Heart right ventricle (tissue), 16 donors: ENCODE measurements at regions not wholly inside any gene's neighbourhood (a gene's known extent, or its start where the extent isn't known, plus 50 kb on each side); places are given as distances from the start of the nearest gene placed in this dataset.

ENCODE experiments used
- ATAC-seq, 8 donors: fragments of 200-7000 bp; cut with Tn5 transposase; one replicate each; pipeline ENCODE4 v1.9.1; 2020; ENCODE audit warnings: mild to moderate bottlenecking in 8 of 8, moderate library complexity in 8 of 8, moderate number of reproducible peaks in 1 of 8
- DNase-seq, 2 donors: peaks; one replicate each; pipeline ENCODE4 v3.0.0-alpha.2; 2020
- H3K27ac ChIP-seq, 10 donors: fragments of 200-600 bp; sonication (generic) in 2 of 10; one replicate each; pipeline versions ENCODE4 v1.5.0 to v1.8.0; 2020 to 2022; ENCODE audit warnings: mild to moderate bottlenecking in 3 of 10
- H3K27me3 ChIP-seq, 7 donors: fragments of 200-600 bp; one replicate each; pipeline ENCODE4 v1.8.0; 2021 to 2022; ENCODE audit warnings: mild to moderate bottlenecking in 2 of 7
- H3K36me3 ChIP-seq, 9 donors: fragments of 200-600 bp; sonication (generic) in 1 of 9; one replicate each; pipeline versions ENCODE4 v1.5.0 to v1.8.0; 2020 to 2022; ENCODE audit warnings: mild to moderate bottlenecking in 2 of 9
- H3K4me1 ChIP-seq, 9 donors: fragments of 200-600 bp; sonication (generic) in 1 of 9; one replicate each; pipeline versions ENCODE4 v1.5.0 to v1.8.0; 2020 to 2022; ENCODE audit warnings: mild to moderate bottlenecking in 4 of 9
- H3K4me3 ChIP-seq, 10 donors: fragments of 200-600 bp; sonication (generic) in 2 of 10; one replicate each; pipeline versions ENCODE4 v1.5.0 to v1.8.0; 2020 to 2022; ENCODE audit warnings: mild to moderate bottlenecking in 7 of 10, moderate library complexity in 2 of 10
- H3K9me3 ChIP-seq, 11 donors: fragments of 200-600 bp in 10 of 11; sonication (generic) in 2 of 11; one replicate each; pipeline versions ENCODE4 v1.5.0 to v1.8.0; 2013 to 2022; ENCODE audit warnings: mild to moderate bottlenecking in 2 of 11, control low read depth in 1 of 11, moderate library complexity in 1 of 11
- WGBS, 2 donors: extraction: QIAGEN DNeasy Blood & Tissue Kit; methylation state at CpG; one replicate each; pipeline ENCODE4 v1.1.7; 2013; ENCODE audit warnings: inconsistent platforms in 1 of 2; 5-methylcytosine and 5-hydroxymethylcytosine counted together
- intact Hi-C, 10 donors: fragments of 100-400 bp; cut with DNase I; formaldehyde crosslinking; loops; one replicate each; pipeline versions ENCODE4 v1.11.1 to v1.14.2; 2022
- TF ChIP-seq, protein P1 (sequence below), 9 donors: fragments of 200-600 bp; sonication (generic) in 2 of 9; IDR thresholded peaks; one replicate each; pipeline versions ENCODE4 v1.5.0 to v1.8.0; 2021 to 2022; ENCODE audit warnings: antibody characterized with exemption in 9 of 9, mild to moderate bottlenecking in 5 of 9, moderate library complexity in 1 of 9
- donor health status: Arrhythmogenic right ventricular cardiomyopathy.
- donor health status: ischemic (EF 13 %, LVEDD 7.1; RV severe dilation, severe dysfunction).
- donor health status: healthy with polysubstance abuse.
- donor health status: DM: no; HTN: yes; CAD: no.
- donor health status: DM: no; HTN: no; CAD: no.
- donor health status: ischemic (EF 25% LVEDD 6.9; RV normal size, moderate dysfunction).
- donor health status: ischemic (EF 25% LVEDD 5.7; RV mildly dilated, moderate dysfunction).
- donor health status: healthy.
- donor health status: DM: yes; HTN: yes; CAD: no.
- donor health status: Ischemic cardiomyopathy.
- donor health status: ischemic (EF 35%, LVEDD 5.7; RV mildly dilated, moderate dysfunction).
- donor health status: nonischemic (EF 11% LVEDD 7.7; RV severe dilation, severe dysfunction).
- donor health status: DM: yes; HTN: yes; CAD: no.
- donor health status: PGD.
- donor health status: ischemic (EF 29% LVEDD 5.4; RV normal size, mild dysfunction).
- donor health status: nonischemic (EF 23%, LVEDD 6.1; RV moderate dilation, normal function).

DNA sequence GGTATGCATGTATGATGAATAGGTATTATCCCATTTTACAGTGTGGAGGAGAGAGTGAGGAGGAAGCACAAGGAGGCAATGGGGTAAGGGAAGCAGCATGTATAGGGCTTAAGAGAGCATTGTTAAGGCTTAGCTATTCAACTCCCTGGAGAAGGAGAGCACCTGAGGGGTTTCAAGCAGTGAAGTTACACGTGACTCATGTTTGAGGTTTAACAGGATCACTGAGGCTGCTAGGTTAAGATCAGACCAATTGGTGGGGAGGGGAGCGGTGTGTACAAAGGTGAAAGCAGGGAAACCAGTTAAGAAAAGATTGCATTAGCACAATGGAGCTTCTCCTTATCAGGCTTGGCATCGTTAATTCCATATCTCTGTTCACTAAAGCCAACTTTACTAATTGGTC is 64.4 kb upstream of the NHSL1 start:
- intact Hi-C loops = no loop called here
- no peak overlapping the region for H3K27ac ChIP-seq
- no peaks in the 10 kb centered on the region for H3K9me3 ChIP-seq
- TF ChIP-seq, protein P1, sequence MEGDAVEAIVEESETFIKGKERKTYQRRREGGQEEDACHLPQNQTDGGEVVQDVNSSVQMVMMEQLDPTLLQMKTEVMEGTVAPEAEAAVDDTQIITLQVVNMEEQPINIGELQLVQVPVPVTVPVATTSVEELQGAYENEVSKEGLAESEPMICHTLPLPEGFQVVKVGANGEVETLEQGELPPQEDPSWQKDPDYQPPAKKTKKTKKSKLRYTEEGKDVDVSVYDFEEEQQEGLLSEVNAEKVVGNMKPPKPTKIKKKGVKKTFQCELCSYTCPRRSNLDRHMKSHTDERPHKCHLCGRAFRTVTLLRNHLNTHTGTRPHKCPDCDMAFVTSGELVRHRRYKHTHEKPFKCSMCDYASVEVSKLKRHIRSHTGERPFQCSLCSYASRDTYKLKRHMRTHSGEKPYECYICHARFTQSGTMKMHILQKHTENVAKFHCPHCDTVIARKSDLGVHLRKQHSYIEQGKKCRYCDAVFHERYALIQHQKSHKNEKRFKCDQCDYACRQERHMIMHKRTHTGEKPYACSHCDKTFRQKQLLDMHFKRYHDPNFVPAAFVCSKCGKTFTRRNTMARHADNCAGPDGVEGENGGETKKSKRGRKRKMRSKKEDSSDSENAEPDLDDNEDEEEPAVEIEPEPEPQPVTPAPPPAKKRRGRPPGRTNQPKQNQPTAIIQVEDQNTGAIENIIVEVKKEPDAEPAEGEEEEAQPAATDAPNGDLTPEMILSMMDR (IDR thresholded peaks at IDR 0.05) = no peak
- no peak for DNase-seq
- H3K36me3 ChIP-seq = no peaks in the 10 kb centered on the region
- 76 to 82% methylated on average over 3 of the region's 3 CpGs for WGBS, 2 donors
- no peak for ATAC-seq
- H3K27me3 ChIP-seq = no peaks in the 10 kb centered on the region
- H3K4me1 ChIP-seq = peaks cover 0 to 7% (median 0%) of the 10 kb centered on the region in 9 donors
- H3K4me3 ChIP-seq = no peak overlapping the region

DNA sequence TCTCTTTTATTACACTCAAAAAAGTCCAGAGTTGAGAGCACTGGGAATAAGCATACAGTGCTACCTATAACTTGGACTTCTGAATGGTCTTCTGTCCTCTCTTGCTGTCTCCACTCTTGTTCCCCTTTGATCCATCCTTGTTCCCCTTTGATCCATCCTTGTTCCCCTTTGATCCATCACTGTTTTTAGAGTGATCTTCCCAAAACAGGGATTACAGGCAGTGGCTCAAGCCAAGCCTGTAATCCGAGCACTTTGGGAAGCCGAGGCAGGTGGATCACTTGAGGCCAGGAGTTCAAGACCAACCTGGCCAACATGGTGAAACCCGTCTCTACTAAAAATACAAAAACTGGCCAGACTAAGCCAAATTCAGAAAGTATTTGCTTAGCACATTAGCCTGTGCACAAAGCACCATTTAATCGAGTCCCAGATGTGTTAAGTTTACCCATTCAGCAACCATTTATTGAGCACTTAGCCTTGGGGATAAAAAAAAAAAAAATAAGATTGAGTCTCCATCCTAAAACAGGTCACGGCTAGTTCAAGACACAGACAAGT is 65.0 kb upstream of the NHSL1 start:
- Histone ChIP-seq H3K27ac (no peak overlapping the region), H3K36me3 (no peaks in the 10 kb centered on the region), H3K9me3 (no peaks in the 10 kb centered on the region), H3K4me1 (peaks cover 0 to 7% (median 0%) of the 10 kb centered on the region in 9 donors), H3K4me3 (no peak overlapping the region), H3K27me3 (no peaks in the 10 kb centered on the region)
- intact Hi-C loops = no loop called here
- no peak for DNase-seq
- no peak for ATAC-seq
- TF ChIP-seq, protein P1 (IDR thresholded peaks at IDR 0.05) = no peak
- 95 to 97% methylated on average over 5 of the region's 5 CpGs for WGBS, 2 donors

DNA sequence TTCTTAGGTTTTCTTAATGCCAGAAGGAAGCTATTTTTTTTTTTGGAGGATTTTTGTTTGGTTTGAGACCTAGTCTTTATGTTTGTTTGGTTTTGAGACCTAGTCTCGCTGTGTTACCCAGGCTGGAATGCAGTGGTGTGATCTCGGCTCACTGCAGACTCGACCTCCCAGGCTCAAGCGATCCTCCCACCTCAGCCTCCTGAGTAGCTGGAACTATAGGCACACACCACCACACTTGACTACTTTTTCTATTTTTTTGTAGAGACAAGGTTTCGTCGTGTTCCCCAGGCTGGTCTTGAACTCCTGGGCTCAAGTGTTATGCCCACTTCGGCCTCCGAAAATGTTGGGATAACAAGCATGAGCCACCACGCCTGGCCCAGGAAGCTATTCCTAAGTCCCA is 67.8 kb upstream of the NHSL1 start:
- WGBS, 2 donors = 94 to 96% methylated on average over 9 of the region's 9 CpGs
- Histone ChIP-seq H3K36me3 (no peaks in the 10 kb centered on the region), H3K27ac (no peak overlapping the region), H3K4me3 (no peak overlapping the region), H3K27me3 (peaks cover 0 to 22% (median 0%) of the 10 kb centered on the region in 7 donors), H3K9me3 (no peaks in the 10 kb centered on the region), H3K4me1 (peaks cover 0 to 14% (median 7%) of the 10 kb centered on the region in 9 donors)
- intact Hi-C loops = no loop called here
- TF ChIP-seq, protein P1 (IDR thresholded peaks at IDR 0.05) = no peak
- ATAC-seq = no peak
- no peak for DNase-seq

DNA sequence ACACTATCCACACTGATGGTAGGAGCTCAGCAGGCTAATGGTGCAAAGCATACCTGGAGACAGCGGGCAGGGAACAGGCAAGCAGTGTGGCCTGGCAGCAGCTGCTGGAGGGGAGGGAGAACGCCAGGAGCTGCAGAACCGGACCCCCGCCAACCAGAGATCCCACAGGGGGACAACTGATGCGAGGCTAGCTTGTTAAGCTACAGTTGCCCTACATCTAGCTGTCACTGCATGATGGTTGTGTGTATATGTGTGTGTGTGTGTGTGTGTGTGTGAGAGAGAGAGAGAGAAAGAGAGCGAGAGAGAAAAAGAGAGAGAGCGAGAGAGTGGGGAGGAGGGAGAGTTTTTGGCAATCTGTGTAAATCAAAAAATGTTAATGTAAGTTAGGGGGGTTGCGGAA is 69.7 kb upstream of the NHSL1 start:
- intact Hi-C loops = no loop called here
- WGBS, 2 donors = 94 to 96% methylated on average over 8 of the region's 8 CpGs
- ATAC-seq = no peak

More for the DNA sequence above, 69.7 kb upstream of the NHSL1 start:
- DNase-seq = no peak
- Histone ChIP-seq H3K4me1 (peaks cover 0 to 24% (median 7%) of the 10 kb centered on the region in 9 donors), H3K36me3 (no peaks in the 10 kb centered on the region), H3K4me3 (no peak overlapping the region), H3K27ac (no peak overlapping the region), H3K9me3 (no peaks in the 10 kb centered on the region), H3K27me3 (peaks cover 0 to 27% (median 0%) of the 10 kb centered on the region in 7 donors)
- TF ChIP-seq, protein P1 (IDR thresholded peaks at IDR 0.05) = no peak
